ENCODE measurements at regions not wholly inside any gene's neighbourhood (a gene's known extent, or its start where the extent isn't known, plus 50 kb on each side); places are given as distances from the start of the nearest gene placed in this dataset.

- Histone ChIP-seq H4K20me1 (ENCODE audit: control insufficient read depth, insufficient read depth, low read depth, low read length) (no peaks in the 10 kb centered on the region), H3F3A (ENCODE audit: control insufficient read depth, insufficient read depth) (no peaks in the 10 kb centered on the region), H3K27ac (ENCODE audit: low read depth, low read length) (no peak overlapping the region), H3K36me3 (ENCODE audit: control insufficient read depth, low read length) (no peaks in the 10 kb centered on the region), H3K9me2 (replicated peaks; ENCODE audit: control insufficient read depth, low read length) (no peaks in the 10 kb centered on the region), H3K4me1 (ENCODE audit: control insufficient read depth, low read length) (no peaks in the 10 kb centered on the region), H3K4me2 (ENCODE audit: low read length) (no peak overlapping the region), H3K27me3 (ENCODE audit: control insufficient read depth, low read length) (no peaks in the 10 kb centered on the region), H3K79me2 (ENCODE audit: control insufficient read depth, low read length) (no peaks in the 10 kb centered on the region), H3K4me3 (ENCODE audit: low read length) (no peak overlapping the region), H3K9me3 (ENCODE audit: control insufficient read depth, insufficient read depth, low read length) (no peaks in the 10 kb centered on the region; the same call in 1 of the 2 replicates)
- TF ChIP-seq CTCF (IDR thresholded peaks at IDR 0.05; ENCODE audit: low read depth, low read length, poor library complexity, severe bottlenecking) (no peak), EZH2phosphoT487 (IDR thresholded peaks at IDR 0.05; ENCODE audit: borderline replicate concordance, low read length) (no peak)
Observed at GRCh38 chr20:22414305-22414742, 170.0 kb downstream of the FOXA2 start.

GRCh38 chr20:22412977-22413868, 171.1 kb downstream of the FOXA2 start:
- no peaks in the 10 kb centered on the region for H4K20me1 ChIP-seq (ENCODE audit: control insufficient read depth, insufficient read depth, low read depth, low read length)
- no peaks in the 10 kb centered on the region for H3K27me3 ChIP-seq (ENCODE audit: control insufficient read depth, low read length)
- no peaks in the 10 kb centered on the region for H3F3A ChIP-seq (ENCODE audit: control insufficient read depth, insufficient read depth)
- no peaks in the 10 kb centered on the region for H3K79me2 ChIP-seq (ENCODE audit: control insufficient read depth, low read length)
- H3K36me3 ChIP-seq (ENCODE audit: control insufficient read depth, low read length), result no peaks in the 10 kb centered on the region
- no peak overlapping the region for H3K27ac ChIP-seq (ENCODE audit: low read depth, low read length)
- H3K9me2 ChIP-seq (replicated peaks; ENCODE audit: control insufficient read depth, low read length), result no peaks in the 10 kb centered on the region
- no peak overlapping the region for H3K4me2 ChIP-seq (ENCODE audit: low read length)
- no peaks in the 10 kb centered on the region for H3K4me1 ChIP-seq (ENCODE audit: control insufficient read depth, low read length)
- H3K9me3 ChIP-seq (ENCODE audit: control insufficient read depth, insufficient read depth, low read length), result no peaks in the 10 kb centered on the region; the same call in 1 of the 2 replicates
- no peak for TF ChIP-seq CTCF (IDR thresholded peaks at IDR 0.05; ENCODE audit: low read depth, low read length, poor library complexity, severe bottlenecking)
- H3K4me3 ChIP-seq (ENCODE audit: low read length), result no peak overlapping the region

GRCh38 chr20:22411627-22412450, 172.5 kb downstream of the FOXA2 start:
- TF ChIP-seq EZH2phosphoT487 (IDR thresholded peaks at IDR 0.05; ENCODE audit: borderline replicate concordance, low read length), result no peak
- TF ChIP-seq CTCF (IDR thresholded peaks at IDR 0.05; ENCODE audit: low read depth, low read length, poor library complexity, severe bottlenecking), result no peak
- H3K36me3 ChIP-seq (ENCODE audit: control insufficient read depth, low read length), result no peaks in the 10 kb centered on the region
- no peaks in the 10 kb centered on the region for H3K4me1 ChIP-seq (ENCODE audit: control insufficient read depth, low read length)
- no peaks in the 10 kb centered on the region; the same call in 1 of the 2 replicates for H3K9me3 ChIP-seq (ENCODE audit: control insufficient read depth, insufficient read depth, low read length)
- no peaks in the 10 kb centered on the region for H3K79me2 ChIP-seq (ENCODE audit: control insufficient read depth, low read length)
- no peaks in the 10 kb centered on the region for H3K27me3 ChIP-seq (ENCODE audit: control insufficient read depth, low read length)
- H3K27ac ChIP-seq (ENCODE audit: low read depth, low read length), result no peak overlapping the region
- H4K20me1 ChIP-seq (ENCODE audit: control insufficient read depth, insufficient read depth, low read depth, low read length), result no peaks in the 10 kb centered on the region
- H3K4me2 ChIP-seq (ENCODE audit: low read length), result no peak overlapping the region
- H3F3A ChIP-seq (ENCODE audit: control insufficient read depth, insufficient read depth), result no peaks in the 10 kb centered on the region
- no peak overlapping the region for H3K4me3 ChIP-seq (ENCODE audit: low read length)
- no peaks in the 10 kb centered on the region for H3K9me2 ChIP-seq (replicated peaks; ENCODE audit: control insufficient read depth, low read length)

Data from DOHH2 (cell line).